ENCODE measurements at regions not wholly inside any gene's neighbourhood (a gene's known extent, or its start where the extent isn't known, plus 50 kb on each side); places are given as distances from the start of the nearest gene placed in this dataset.
"Not testable (repeated sequence)": the region's sequence is repeated elsewhere in the genome, so short reads cannot be mapped to it uniquely, and the experiment has no call there.

GRCh38 chr20:57826666-57827287, 117.0 kb upstream of the PMEPA1 start:
- intact Hi-C loops (cut with DNase I), result no loop called here
- no peak for DNase-seq

- no peak for DNase-seq
- intact Hi-C loops (cut with DNase I), result no loop called here
Observed at GRCh38 chr20:57824909-57825308, 115.1 kb upstream of the PMEPA1 start.

- intact Hi-C loops (cut with DNase I), result no loop called here
- DNase-seq, result no peak
Observed at GRCh38 chr20:57821935-57822334, 112.1 kb upstream of the PMEPA1 start.

GRCh38 chr20:57819691-57820380, 110.0 kb upstream of the PMEPA1 start:
- no peak for DNase-seq
- intact Hi-C loops (cut with DNase I), result no loop called here

- intact Hi-C loops (cut with DNase I), result no loop called here
- DNase-seq, result no peak
Observed at GRCh38 chr20:57819291-57819690, 109.5 kb upstream of the PMEPA1 start.

- DNase-seq, result no peak
- intact Hi-C loops (cut with DNase I), result no loop called here
Observed at GRCh38 chr20:57818418-57819181, 108.8 kb upstream of the PMEPA1 start.

- no peak for DNase-seq
- intact Hi-C loops (cut with DNase I), result no loop called here
Observed at GRCh38 chr20:57815405-57815804, 105.6 kb upstream of the PMEPA1 start.

- no peak for DNase-seq
- intact Hi-C loops (cut with DNase I), result no loop called here
Observed at GRCh38 chr20:57814529-57814928, 104.7 kb upstream of the PMEPA1 start.

- no peak for DNase-seq
- intact Hi-C loops (cut with DNase I), result no loop called here
Observed at GRCh38 chr20:57813509-57814269, 103.9 kb upstream of the PMEPA1 start.

- DNase-seq; intact Hi-C loops (cut with DNase I): not testable (repeated sequence)
Observed at GRCh38 chr20:57812632-57813031, 102.8 kb upstream of the PMEPA1 start.

GRCh38 chr20:57811374-57812020, 101.7 kb upstream of the PMEPA1 start:
- intact Hi-C loops (cut with DNase I), result no loop called here
- peak in 41 of 42 donors; percentile 15 to 74 (median 45) for DNase-seq

- peak in 15 of 42 donors; percentile 5 to 60 (median 24) for DNase-seq
- intact Hi-C loops (cut with DNase I), result no loop called here
Observed at GRCh38 chr20:57810511-57811373, 100.9 kb upstream of the PMEPA1 start.

- DNase-seq, result peak in 40 of 42 donors; percentile 8 to 81 (median 46)
- intact Hi-C loops (cut with DNase I), result no loop called here
Observed at GRCh38 chr20:57809661-57810172, 99.9 kb upstream of the PMEPA1 start.

GRCh38 chr20:57809149-57809548, 99.3 kb upstream of the PMEPA1 start:
- intact Hi-C loops (cut with DNase I), result no loop called here
- no peak for DNase-seq

- intact Hi-C loops (cut with DNase I), result no loop called here
- DNase-seq, result no peak
Observed at GRCh38 chr20:57808264-57809070, 98.7 kb upstream of the PMEPA1 start.

- intact Hi-C loops (cut with DNase I), result no loop called here
- no peak for DNase-seq
Observed at GRCh38 chr20:57807401-57808263, 97.8 kb upstream of the PMEPA1 start.

All from head of caudate nucleus (tissue), 42 donors.